ENCODE measurements at regions not wholly inside any gene's neighbourhood (a gene's known extent, or its start where the extent isn't known, plus 50 kb on each side); places are given as distances from the start of the nearest gene placed in this dataset.
"Not testable (repeated sequence)": the region's sequence is repeated elsewhere in the genome, so short reads cannot be mapped to it uniquely, and the experiment has no call there.

DNA sequence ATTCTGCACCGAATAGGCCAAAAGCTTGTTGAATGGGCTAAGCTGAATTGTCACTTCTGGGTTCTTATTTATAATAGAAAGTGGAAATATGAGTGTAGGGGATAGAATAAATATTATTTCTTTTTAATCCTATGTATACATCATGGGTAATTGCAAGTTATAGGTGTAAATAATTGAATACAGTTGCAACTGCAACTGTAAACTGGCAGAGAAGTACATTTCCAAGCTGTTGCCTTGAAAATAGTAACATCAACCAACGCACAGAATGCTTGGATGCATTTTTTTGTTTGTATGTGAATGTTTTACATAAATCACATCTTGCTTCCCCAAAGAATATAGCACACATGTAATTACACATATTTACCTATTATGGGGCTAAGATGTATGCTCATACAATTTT is 234.1 kb downstream of the NNT start:
- Histone ChIP-seq H3K27ac (ENCODE audit: control insufficient read depth, insufficient read depth, low read length) (no peak overlapping the region), H3K9me1 (ENCODE audit: control insufficient read depth, extremely low read depth, insufficient read depth, low read length) (no peaks in the 10 kb centered on the region), H3K4me1 (ENCODE audit: control insufficient read depth, extremely low read depth, insufficient read depth, low read length) (no peaks in the 10 kb centered on the region), H3K79me2 (ENCODE audit: control insufficient read depth, insufficient read depth, low read length) (no peaks in the 10 kb centered on the region), H3K9me3 (ENCODE audit: control insufficient read depth, low read depth, low read length) (no peaks in the 10 kb centered on the region), H3K9ac (ENCODE audit: control insufficient read depth, extremely low read depth, insufficient read depth, low read length) (no peak overlapping the region), H3K4me3 (ENCODE audit: control insufficient read depth in 2 of 3, extremely low read depth in 1 of 3, insufficient read depth in 2 of 3, low read depth in 1 of 3, low read length in 3 of 3) (no peak overlapping the region), H3K27me3 (ENCODE audit: control insufficient read depth, extremely low read depth, insufficient read depth, low read length) (no peaks in the 10 kb centered on the region), H3K36me3 (ENCODE audit: control insufficient read depth in 2 of 2, extremely low read depth in 1 of 2, insufficient read depth in 2 of 2, low read length in 2 of 2) (no peaks in the 10 kb centered on the region), H3K4me2 (ENCODE audit: control insufficient read depth, extremely low read depth, insufficient read depth, low read depth, low read length) (no peak overlapping the region), H2AFZ (ENCODE audit: control insufficient read depth, low read length) (no peak overlapping the region), H4K20me1 (ENCODE audit: control insufficient read depth, extremely low read depth, insufficient read depth, low read length) (no peaks in the 10 kb centered on the region)
- TF ChIP-seq, protein P1, sequence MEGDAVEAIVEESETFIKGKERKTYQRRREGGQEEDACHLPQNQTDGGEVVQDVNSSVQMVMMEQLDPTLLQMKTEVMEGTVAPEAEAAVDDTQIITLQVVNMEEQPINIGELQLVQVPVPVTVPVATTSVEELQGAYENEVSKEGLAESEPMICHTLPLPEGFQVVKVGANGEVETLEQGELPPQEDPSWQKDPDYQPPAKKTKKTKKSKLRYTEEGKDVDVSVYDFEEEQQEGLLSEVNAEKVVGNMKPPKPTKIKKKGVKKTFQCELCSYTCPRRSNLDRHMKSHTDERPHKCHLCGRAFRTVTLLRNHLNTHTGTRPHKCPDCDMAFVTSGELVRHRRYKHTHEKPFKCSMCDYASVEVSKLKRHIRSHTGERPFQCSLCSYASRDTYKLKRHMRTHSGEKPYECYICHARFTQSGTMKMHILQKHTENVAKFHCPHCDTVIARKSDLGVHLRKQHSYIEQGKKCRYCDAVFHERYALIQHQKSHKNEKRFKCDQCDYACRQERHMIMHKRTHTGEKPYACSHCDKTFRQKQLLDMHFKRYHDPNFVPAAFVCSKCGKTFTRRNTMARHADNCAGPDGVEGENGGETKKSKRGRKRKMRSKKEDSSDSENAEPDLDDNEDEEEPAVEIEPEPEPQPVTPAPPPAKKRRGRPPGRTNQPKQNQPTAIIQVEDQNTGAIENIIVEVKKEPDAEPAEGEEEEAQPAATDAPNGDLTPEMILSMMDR (optimal IDR thresholded peaks at IDR 0.05 in 1 of 3, IDR thresholded peaks at IDR 0.05 in 1 of 3, conservative IDR thresholded peaks at IDR 0.05 in 1 of 3; ENCODE audit: extremely low read depth in 1 of 3, insufficient read depth in 2 of 3, low read length in 3 of 3): no peak
- no peak for TF ChIP-seq EZH2 (IDR thresholded peaks at IDR 0.05; ENCODE audit: low read length)
- dilution Hi-C loops (cut with MboI; ENCODE audit: extremely low pct_ligation_motif_present, low sequenced_read_pairs): no loop called here
- DNase-seq (ENCODE audit: low read depth, low spot score): no peak
- FAIRE-seq: no peak

DNA sequence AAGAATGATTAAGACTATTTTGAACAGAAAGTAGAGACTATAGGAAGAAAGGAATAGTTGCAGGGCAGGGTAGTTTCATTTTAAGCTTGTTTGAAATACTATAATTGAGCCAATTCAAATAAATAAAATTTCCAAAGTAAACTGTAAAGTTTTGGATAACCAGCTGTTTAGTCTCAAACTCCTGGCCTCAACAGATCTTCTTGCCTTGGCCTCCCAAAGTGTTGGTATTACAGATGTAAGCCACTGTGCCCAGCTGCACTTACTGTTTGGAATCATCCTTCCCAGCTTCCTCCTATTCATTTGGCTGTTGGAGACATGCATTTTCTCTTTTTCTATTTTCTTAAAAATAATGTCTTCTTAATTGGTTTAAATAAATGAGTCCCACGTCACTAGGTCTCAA is 231.0 kb downstream of the NNT start:
- DNase-seq (ENCODE audit: low read depth, low spot score) (no peak), FAIRE-seq (no peak)
- H3K79me2 ChIP-seq (ENCODE audit: control insufficient read depth, insufficient read depth, low read length): no peaks in the 10 kb centered on the region
- H2AFZ ChIP-seq (ENCODE audit: control insufficient read depth, low read length): no peak overlapping the region
- H3K36me3 ChIP-seq (ENCODE audit: control insufficient read depth in 2 of 2, extremely low read depth in 1 of 2, insufficient read depth in 2 of 2, low read length in 2 of 2): no peaks in the 10 kb centered on the region
- no peaks in the 10 kb centered on the region for H3K27me3 ChIP-seq (ENCODE audit: control insufficient read depth, extremely low read depth, insufficient read depth, low read length)
- dilution Hi-C loops (cut with MboI; ENCODE audit: extremely low pct_ligation_motif_present, low sequenced_read_pairs): no loop called here
- H3K4me1 ChIP-seq (ENCODE audit: control insufficient read depth, extremely low read depth, insufficient read depth, low read length): no peaks in the 10 kb centered on the region
- H4K20me1 ChIP-seq (ENCODE audit: control insufficient read depth, extremely low read depth, insufficient read depth, low read length): no peaks in the 10 kb centered on the region
- H3K4me2 ChIP-seq (ENCODE audit: control insufficient read depth, extremely low read depth, insufficient read depth, low read depth, low read length): no peak overlapping the region
- H3K27ac ChIP-seq (ENCODE audit: control insufficient read depth, insufficient read depth, low read length): no peak overlapping the region
- H3K9ac ChIP-seq (ENCODE audit: control insufficient read depth, extremely low read depth, insufficient read depth, low read length): no peak overlapping the region
- no peaks in the 10 kb centered on the region for H3K9me1 ChIP-seq (ENCODE audit: control insufficient read depth, extremely low read depth, insufficient read depth, low read length)
- TF ChIP-seq EZH2 (IDR thresholded peaks at IDR 0.05; ENCODE audit: low read length): no peak
- TF ChIP-seq, protein P1 (optimal IDR thresholded peaks at IDR 0.05 in 1 of 3, IDR thresholded peaks at IDR 0.05 in 1 of 3, conservative IDR thresholded peaks at IDR 0.05 in 1 of 3; ENCODE audit: extremely low read depth in 1 of 3, insufficient read depth in 2 of 3, low read length in 3 of 3): no peak
- no peaks in the 10 kb centered on the region for H3K9me3 ChIP-seq (ENCODE audit: control insufficient read depth, low read depth, low read length)
- H3K4me3 ChIP-seq (ENCODE audit: control insufficient read depth in 2 of 3, extremely low read depth in 1 of 3, insufficient read depth in 2 of 3, low read depth in 1 of 3, low read length in 3 of 3): no peak overlapping the region

DNA sequence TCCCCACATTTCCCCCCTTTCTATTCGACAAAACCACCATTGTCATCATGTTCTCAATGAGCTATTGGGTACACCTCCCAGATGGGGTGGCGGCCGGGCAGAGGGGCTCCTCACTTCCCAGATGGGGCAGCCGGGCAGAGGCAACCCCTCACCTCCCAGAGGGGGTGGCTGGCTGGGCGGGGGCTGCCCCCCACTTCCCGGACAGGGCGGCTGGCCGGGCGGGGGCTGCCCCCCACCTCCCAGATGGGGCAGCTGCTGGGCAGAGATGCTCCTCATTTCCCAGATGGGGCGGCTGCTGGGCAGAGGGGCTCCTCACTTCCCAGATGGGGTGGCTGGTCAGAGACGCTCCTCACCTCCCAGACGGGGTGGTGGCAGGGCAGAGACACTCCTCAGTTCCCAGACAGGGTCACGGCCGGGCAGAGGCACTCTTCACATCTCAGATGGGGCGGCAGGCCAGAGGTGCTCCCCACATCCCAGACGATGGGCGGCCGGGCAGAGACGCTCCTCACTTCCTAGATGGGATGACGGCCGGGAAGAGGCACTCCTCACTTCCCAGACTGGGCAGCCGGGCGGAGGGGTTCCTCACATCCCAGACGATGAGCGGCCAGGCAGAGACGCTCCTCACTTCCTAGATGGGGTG is 221.5 kb downstream of the NNT start:
- H3K4me2 ChIP-seq (ENCODE audit: control insufficient read depth, extremely low read depth, insufficient read depth, low read depth, low read length); H3K27me3 ChIP-seq (ENCODE audit: control insufficient read depth, extremely low read depth, insufficient read depth, low read length); H3K9me1 ChIP-seq (ENCODE audit: control insufficient read depth, extremely low read depth, insufficient read depth, low read length); H3K4me1 ChIP-seq (ENCODE audit: control insufficient read depth, extremely low read depth, insufficient read depth, low read length); H3K4me3 ChIP-seq (ENCODE audit: control insufficient read depth in 2 of 3, extremely low read depth in 1 of 3, insufficient read depth in 2 of 3, low read depth in 1 of 3, low read length in 3 of 3); H3K9me3 ChIP-seq (ENCODE audit: control insufficient read depth, low read depth, low read length); H3K27ac ChIP-seq (ENCODE audit: control insufficient read depth, insufficient read depth, low read length); dilution Hi-C loops (cut with MboI; ENCODE audit: extremely low pct_ligation_motif_present, low sequenced_read_pairs); DNase-seq (ENCODE audit: low read depth, low spot score); H4K20me1 ChIP-seq (ENCODE audit: control insufficient read depth, extremely low read depth, insufficient read depth, low read length); H2AFZ ChIP-seq (ENCODE audit: control insufficient read depth, low read length); H3K36me3 ChIP-seq (ENCODE audit: control insufficient read depth in 2 of 2, extremely low read depth in 1 of 2, insufficient read depth in 2 of 2, low read length in 2 of 2); H3K79me2 ChIP-seq (ENCODE audit: control insufficient read depth, insufficient read depth, low read length); FAIRE-seq; H3K9ac ChIP-seq (ENCODE audit: control insufficient read depth, extremely low read depth, insufficient read depth, low read length): not testable (repeated sequence)

DNA sequence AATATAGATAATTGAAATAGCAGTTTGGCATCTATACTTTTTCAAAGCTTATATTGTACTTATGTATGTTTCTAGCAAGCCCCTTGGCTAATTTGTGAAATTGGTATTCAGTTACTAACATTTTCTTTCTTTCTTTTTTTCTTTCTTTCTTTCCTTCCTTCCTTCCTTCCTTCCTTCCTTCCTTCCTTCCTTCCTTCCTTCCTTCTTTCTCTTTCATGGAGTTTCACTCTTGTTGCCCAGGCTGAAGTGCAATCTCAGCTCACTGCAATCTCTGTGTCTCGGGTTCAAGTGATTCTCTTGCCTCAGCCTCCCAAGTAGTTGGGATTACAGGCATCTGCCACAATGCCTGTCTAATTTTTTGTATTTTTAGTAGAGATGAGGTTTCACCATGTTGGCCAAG is 215.4 kb downstream of the NNT start:
- FAIRE-seq; H3K27ac ChIP-seq (ENCODE audit: control insufficient read depth, insufficient read depth, low read length); H3K36me3 ChIP-seq (ENCODE audit: control insufficient read depth in 2 of 2, extremely low read depth in 1 of 2, insufficient read depth in 2 of 2, low read length in 2 of 2); H3K4me3 ChIP-seq (ENCODE audit: control insufficient read depth in 2 of 3, extremely low read depth in 1 of 3, insufficient read depth in 2 of 3, low read depth in 1 of 3, low read length in 3 of 3); H4K20me1 ChIP-seq (ENCODE audit: control insufficient read depth, extremely low read depth, insufficient read depth, low read length); H3K4me1 ChIP-seq (ENCODE audit: control insufficient read depth, extremely low read depth, insufficient read depth, low read length); H2AFZ ChIP-seq (ENCODE audit: control insufficient read depth, low read length); H3K27me3 ChIP-seq (ENCODE audit: control insufficient read depth, extremely low read depth, insufficient read depth, low read length); H3K9ac ChIP-seq (ENCODE audit: control insufficient read depth, extremely low read depth, insufficient read depth, low read length); DNase-seq (ENCODE audit: low read depth, low spot score); H3K79me2 ChIP-seq (ENCODE audit: control insufficient read depth, insufficient read depth, low read length); H3K4me2 ChIP-seq (ENCODE audit: control insufficient read depth, extremely low read depth, insufficient read depth, low read depth, low read length); H3K9me3 ChIP-seq (ENCODE audit: control insufficient read depth, low read depth, low read length); dilution Hi-C loops (cut with MboI; ENCODE audit: extremely low pct_ligation_motif_present, low sequenced_read_pairs); H3K9me1 ChIP-seq (ENCODE audit: control insufficient read depth, extremely low read depth, insufficient read depth, low read length): not testable (repeated sequence)
